ENCODE measurements at regions not wholly inside any gene's neighbourhood (a gene's known extent, or its start where the extent isn't known, plus 50 kb on each side); places are given as distances from the start of the nearest gene placed in this dataset.

- DNase-seq = no peak
Measured at GRCh38 chr17:55632893-55633292, 89.8 kb downstream of the TMEM100 start.

GRCh38 chr17:55632236-55632635 is 90.4 kb downstream of the TMEM100 start:
- DNase-seq = no peak

- no peak for DNase-seq
Measured at GRCh38 chr17:55629995-55630394, 92.7 kb downstream of the TMEM100 start.

GRCh38 chr17:55625521-55625920 is 97.1 kb downstream of the TMEM100 start:
- peak; percentile 55 for DNase-seq

GRCh38 chr17:55624772-55625433 is 97.8 kb downstream of the TMEM100 start:
- peak; percentile 72 for DNase-seq

- DNase-seq = no peak
Measured at GRCh38 chr17:55622547-55622946, 100.1 kb downstream of the TMEM100 start.

GRCh38 chr17:55620945-55621344 is 101.7 kb downstream of the TMEM100 start:
- DNase-seq = no peak

- no peak for DNase-seq
Measured at GRCh38 chr17:55620023-55620422, 102.6 kb downstream of the TMEM100 start.

- DNase-seq = no peak
Measured at GRCh38 chr17:55617441-55617840, 105.2 kb downstream of the TMEM100 start.

- no peak for DNase-seq
Measured at GRCh38 chr17:55614061-55614460, 102.8 kb upstream of the SMIM36 start.

- no peak for DNase-seq
Measured at GRCh38 chr17:55612691-55613141, 101.5 kb upstream of the SMIM36 start.

GRCh38 chr17:55607731-55608341 is 96.6 kb upstream of the SMIM36 start:
- DNase-seq = no peak

- DNase-seq = no peak
Measured at GRCh38 chr17:55606488-55606815, 95.2 kb upstream of the SMIM36 start.

- DNase-seq = no peak
Measured at GRCh38 chr17:55605705-55606487, 94.6 kb upstream of the SMIM36 start.

GRCh38 chr17:55601874-55602364 is 90.7 kb upstream of the SMIM36 start:
- DNase-seq = peak; percentile 46

GRCh38 chr17:55598495-55598894 is 87.2 kb upstream of the SMIM36 start:
- DNase-seq = no peak

GRCh38 chr17:55588446-55589242 is 77.4 kb upstream of the SMIM36 start:
- DNase-seq = no peak

GRCh38 chr17:55587608-55588139 is 76.4 kb upstream of the SMIM36 start:
- no peak for DNase-seq

- DNase-seq = no peak
Measured at GRCh38 chr17:55585629-55586028, 74.4 kb upstream of the SMIM36 start.

GRCh38 chr17:55584861-55585260 is 73.6 kb upstream of the SMIM36 start:
- no peak for DNase-seq

- DNase-seq = no peak
Measured at GRCh38 chr17:55584055-55584685, 72.9 kb upstream of the SMIM36 start.

- DNase-seq = no peak
Measured at GRCh38 chr17:55582897-55583296, 71.6 kb upstream of the SMIM36 start.

Data from activated CD4-positive, alpha-beta T cell treated with anti-CD3 and anti-CD28 coated beads, Interleukin-2, amount 50 U/mL, for 16 hours (primary cell).